ENCODE measurements at regions not wholly inside any gene's neighbourhood (a gene's known extent, or its start where the extent isn't known, plus 50 kb on each side); places are given as distances from the start of the nearest gene placed in this dataset.

GRCh38 chr1:29670752-29671151, 434.4 kb downstream of the PTPRU start:
- H3K27ac ChIP-seq, result no peak overlapping the region
- no peak overlapping the region for H3K4me3 ChIP-seq (IDR thresholded peaks at IDR 0.05; ENCODE audit: insufficient read depth, low read depth, low read length)
- no peaks in the 10 kb centered on the region for H3K79me2 ChIP-seq (ENCODE audit: insufficient read depth, low read depth)
- H3K36me3 ChIP-seq (ENCODE audit: insufficient read depth), result no peaks in the 10 kb centered on the region
- peaks cover 7% of the 10 kb centered on the region; the same call in 1 of the 2 replicates for H3K27me3 ChIP-seq (ENCODE audit: insufficient read depth, low read depth)
- no peaks in the 10 kb centered on the region for H3K4me1 ChIP-seq (ENCODE audit: low read depth, poor library complexity, severe bottlenecking)
- no peak overlapping the region for H3K9ac ChIP-seq
- no peak overlapping the region for H2AFZ ChIP-seq (ENCODE audit: low read depth)
- no peak for TF ChIP-seq CTCF (conservative IDR thresholded peaks at IDR 0.05; ENCODE audit: low read depth, low read length)
- H4K20me1 ChIP-seq (ENCODE audit: insufficient read depth), result no peaks in the 10 kb centered on the region
- no peak overlapping the region for H3K4me2 ChIP-seq

GRCh38 chr1:29669912-29670311, 433.6 kb downstream of the PTPRU start:
- no peaks in the 10 kb centered on the region for H3K36me3 ChIP-seq (ENCODE audit: insufficient read depth)
- TF ChIP-seq CTCF (conservative IDR thresholded peaks at IDR 0.05; ENCODE audit: low read depth, low read length), result no peak

GRCh38 chr1:29669158-29669871, 433.0 kb downstream of the PTPRU start:
- Histone ChIP-seq H3K4me3 (IDR thresholded peaks at IDR 0.05; ENCODE audit: insufficient read depth, low read depth, low read length) (no peak overlapping the region), H3K4me1 (ENCODE audit: low read depth, poor library complexity, severe bottlenecking) (no peaks in the 10 kb centered on the region), H3K9ac (no peak overlapping the region), H2AFZ (ENCODE audit: low read depth) (no peak overlapping the region), H3K79me2 (ENCODE audit: insufficient read depth, low read depth) (no peaks in the 10 kb centered on the region), H3K27ac (no peak overlapping the region), H3K4me2 (no peak overlapping the region), H3K27me3 (ENCODE audit: insufficient read depth, low read depth) (peaks cover 7% of the 10 kb centered on the region; the same call in 1 of the 2 replicates), H4K20me1 (ENCODE audit: insufficient read depth) (no peaks in the 10 kb centered on the region), H3K36me3 (ENCODE audit: insufficient read depth) (no peaks in the 10 kb centered on the region)
- TF ChIP-seq CTCF (conservative IDR thresholded peaks at IDR 0.05; ENCODE audit: low read depth, low read length), result no peak

More at GRCh38 chr1:29669912-29670311, 433.6 kb downstream of the PTPRU start:
- Histone ChIP-seq H3K79me2 (ENCODE audit: insufficient read depth, low read depth) (no peaks in the 10 kb centered on the region), H2AFZ (ENCODE audit: low read depth) (no peak overlapping the region), H3K27me3 (ENCODE audit: insufficient read depth, low read depth) (peaks cover 7% of the 10 kb centered on the region; the same call in 1 of the 2 replicates), H4K20me1 (ENCODE audit: insufficient read depth) (no peaks in the 10 kb centered on the region), H3K4me1 (ENCODE audit: low read depth, poor library complexity, severe bottlenecking) (no peaks in the 10 kb centered on the region), H3K27ac (no peak overlapping the region), H3K4me2 (no peak overlapping the region), H3K4me3 (IDR thresholded peaks at IDR 0.05; ENCODE audit: insufficient read depth, low read depth, low read length) (no peak overlapping the region), H3K9ac (no peak overlapping the region)

- no peaks in the 10 kb centered on the region for H4K20me1 ChIP-seq (ENCODE audit: insufficient read depth)
- H3K4me1 ChIP-seq (ENCODE audit: low read depth, poor library complexity, severe bottlenecking), result no peaks in the 10 kb centered on the region
- H3K9ac ChIP-seq, result no peak overlapping the region
- no peak overlapping the region for H2AFZ ChIP-seq (ENCODE audit: low read depth)
- TF ChIP-seq CTCF (conservative IDR thresholded peaks at IDR 0.05; ENCODE audit: low read depth, low read length), result no peak
- no peak overlapping the region for H3K27ac ChIP-seq
- H3K4me2 ChIP-seq, result no peak overlapping the region
- H3K4me3 ChIP-seq (IDR thresholded peaks at IDR 0.05; ENCODE audit: insufficient read depth, low read depth, low read length), result no peak overlapping the region
- no peaks in the 10 kb centered on the region for H3K79me2 ChIP-seq (ENCODE audit: insufficient read depth, low read depth)
- peaks cover 9% of the 10 kb centered on the region; the same call in 1 of the 2 replicates for H3K27me3 ChIP-seq (ENCODE audit: insufficient read depth, low read depth)
- H3K36me3 ChIP-seq (ENCODE audit: insufficient read depth), result no peaks in the 10 kb centered on the region
Observed at GRCh38 chr1:29668551-29669157, 432.3 kb downstream of the PTPRU start.

Measured in KMS-11 (cell line).